Ascending aorta (tissue), 2 donors: ENCODE measurements at regions not wholly inside any gene's neighbourhood (a gene's known extent, or its start where the extent isn't known, plus 50 kb on each side); places are given as distances from the start of the nearest gene placed in this dataset.

Source experiments
- DNase-seq, 2 donors: peaks; one replicate each; pipeline ENCODE4 v3.0.0-alpha.2; 2019; ENCODE audit warnings: low spot score in 2 of 2
- H3K27ac ChIP-seq, 2 donors: fragments of 200-600 bp; sonication (generic); one replicate each; pipeline ENCODE4 v1.5.1; 2016 to 2017; ENCODE audit warnings: mild to moderate bottlenecking in 1 of 2
- H3K27me3 ChIP-seq: fragments of 200-600 bp; sonication (generic); one replicate; pipeline ENCODE4 v1.5.1; 2017
- H3K36me3 ChIP-seq, 2 donors: fragments of 200-600 bp; sonication (generic); one replicate each; pipeline ENCODE4 v1.5.1; 2016
- H3K4me1 ChIP-seq, 2 donors: fragments of 200-600 bp; sonication (generic); one replicate each; pipeline ENCODE4 v1.5.1; 2016 to 2017; ENCODE audit warnings: mild to moderate bottlenecking in 1 of 2
- H3K4me3 ChIP-seq, 2 donors: fragments of 200-600 bp; sonication (generic); one replicate each; pipeline ENCODE4 v1.5.1; 2016 to 2017; ENCODE audit warnings: mild to moderate bottlenecking in 1 of 2
- H3K9me3 ChIP-seq, 2 donors: fragments of 200-600 bp; sonication (generic); one replicate each; pipeline ENCODE4 v1.5.1; 2016
- intact Hi-C: fragments of 100-400 bp; cut with DNase I; formaldehyde crosslinking; loops from one replicate; pipeline ENCODE4 v1.15.1; 2023
- TF ChIP-seq, protein P1 (sequence below), 3 experiments: fragments of 200-600 bp in 2 of 3; fragments of 450-650 bp in 1 of 3; sonication (generic) in 2 of 3; IDR thresholded peaks; one replicate each; pipeline ENCODE4 v1.5.1; 2016 to 2019; ENCODE audit warnings: antibody characterized with exemption in 3 of 3, mild to moderate bottlenecking in 1 of 3, moderate library complexity in 1 of 3

DNA sequence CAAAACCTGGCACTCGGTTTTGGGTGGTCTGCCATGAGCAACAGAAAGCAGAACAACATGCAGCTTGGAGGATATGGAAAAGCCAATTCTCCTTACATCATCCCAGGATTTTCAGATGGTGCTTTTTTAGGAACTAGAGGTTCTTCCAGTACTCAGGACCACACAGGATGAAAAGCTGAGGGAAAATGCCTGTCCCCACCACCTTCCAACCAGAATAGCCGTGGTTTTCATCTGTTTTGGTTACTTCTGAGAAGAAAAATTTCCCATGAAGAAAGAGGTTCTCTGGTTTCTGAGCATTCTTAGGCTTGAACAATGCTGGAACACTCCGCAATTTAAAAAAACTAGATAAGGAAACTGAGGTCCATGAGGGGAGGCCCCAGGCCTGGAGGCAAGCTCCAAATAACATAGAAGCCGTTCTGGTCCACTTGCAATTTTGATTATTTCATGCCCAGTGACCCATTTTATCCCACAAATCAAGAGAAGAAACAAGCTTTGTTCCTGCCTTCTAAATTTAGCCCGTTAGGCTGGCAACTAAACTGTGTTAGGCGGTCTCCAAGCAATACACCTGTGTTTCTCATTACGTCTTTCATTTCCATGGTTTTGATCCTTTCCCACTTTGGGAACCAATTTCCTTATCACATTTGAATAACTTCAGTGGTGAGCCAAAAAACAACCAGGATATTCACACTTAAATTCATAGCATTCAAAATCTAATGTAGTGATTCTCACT, 79.2 kb upstream of the SPIN1 start:
- H3K9me3 ChIP-seq, result no peaks in the 10 kb centered on the region
- H3K4me1 ChIP-seq, result no peaks in the 10 kb centered on the region
- no peaks in the 10 kb centered on the region for H3K36me3 ChIP-seq
- TF ChIP-seq, protein P1, sequence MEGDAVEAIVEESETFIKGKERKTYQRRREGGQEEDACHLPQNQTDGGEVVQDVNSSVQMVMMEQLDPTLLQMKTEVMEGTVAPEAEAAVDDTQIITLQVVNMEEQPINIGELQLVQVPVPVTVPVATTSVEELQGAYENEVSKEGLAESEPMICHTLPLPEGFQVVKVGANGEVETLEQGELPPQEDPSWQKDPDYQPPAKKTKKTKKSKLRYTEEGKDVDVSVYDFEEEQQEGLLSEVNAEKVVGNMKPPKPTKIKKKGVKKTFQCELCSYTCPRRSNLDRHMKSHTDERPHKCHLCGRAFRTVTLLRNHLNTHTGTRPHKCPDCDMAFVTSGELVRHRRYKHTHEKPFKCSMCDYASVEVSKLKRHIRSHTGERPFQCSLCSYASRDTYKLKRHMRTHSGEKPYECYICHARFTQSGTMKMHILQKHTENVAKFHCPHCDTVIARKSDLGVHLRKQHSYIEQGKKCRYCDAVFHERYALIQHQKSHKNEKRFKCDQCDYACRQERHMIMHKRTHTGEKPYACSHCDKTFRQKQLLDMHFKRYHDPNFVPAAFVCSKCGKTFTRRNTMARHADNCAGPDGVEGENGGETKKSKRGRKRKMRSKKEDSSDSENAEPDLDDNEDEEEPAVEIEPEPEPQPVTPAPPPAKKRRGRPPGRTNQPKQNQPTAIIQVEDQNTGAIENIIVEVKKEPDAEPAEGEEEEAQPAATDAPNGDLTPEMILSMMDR (IDR thresholded peaks at IDR 0.05), result no peak
- H3K4me3 ChIP-seq, result no peak overlapping the region
- no peak for DNase-seq
- H3K27me3 ChIP-seq, result no peaks in the 10 kb centered on the region
- intact Hi-C loops, result no loop called here
- no peak overlapping the region for H3K27ac ChIP-seq

DNA sequence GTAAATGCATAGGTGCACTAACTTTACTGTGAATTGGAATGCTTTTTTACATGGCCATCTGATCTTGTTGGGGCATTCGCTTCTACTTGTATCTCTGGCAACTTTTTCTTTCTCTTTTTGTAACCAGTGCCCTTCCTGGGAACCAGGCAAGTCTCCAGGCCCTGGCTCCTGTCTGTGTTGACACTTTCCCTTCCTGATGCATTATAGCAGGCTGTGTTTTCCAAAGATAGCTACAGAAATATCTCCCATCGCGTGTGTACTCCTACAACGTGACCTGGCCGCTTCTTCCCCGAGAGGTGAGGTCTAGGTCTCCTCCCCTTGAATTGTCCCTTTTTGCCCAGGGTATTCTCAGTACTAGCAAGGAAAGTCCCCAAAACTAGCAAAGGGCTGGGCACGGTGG, 81.1 kb upstream of the SPIN1 start:
- intact Hi-C loops, result no loop called here
- Histone ChIP-seq H3K4me3 (no peak overlapping the region), H3K9me3 (no peaks in the 10 kb centered on the region), H3K27ac (no peak overlapping the region), H3K4me1 (no peaks in the 10 kb centered on the region), H3K36me3 (no peaks in the 10 kb centered on the region), H3K27me3 (no peaks in the 10 kb centered on the region)
- TF ChIP-seq, protein P1 (IDR thresholded peaks at IDR 0.05), result no peak
- no peak for DNase-seq

DNA sequence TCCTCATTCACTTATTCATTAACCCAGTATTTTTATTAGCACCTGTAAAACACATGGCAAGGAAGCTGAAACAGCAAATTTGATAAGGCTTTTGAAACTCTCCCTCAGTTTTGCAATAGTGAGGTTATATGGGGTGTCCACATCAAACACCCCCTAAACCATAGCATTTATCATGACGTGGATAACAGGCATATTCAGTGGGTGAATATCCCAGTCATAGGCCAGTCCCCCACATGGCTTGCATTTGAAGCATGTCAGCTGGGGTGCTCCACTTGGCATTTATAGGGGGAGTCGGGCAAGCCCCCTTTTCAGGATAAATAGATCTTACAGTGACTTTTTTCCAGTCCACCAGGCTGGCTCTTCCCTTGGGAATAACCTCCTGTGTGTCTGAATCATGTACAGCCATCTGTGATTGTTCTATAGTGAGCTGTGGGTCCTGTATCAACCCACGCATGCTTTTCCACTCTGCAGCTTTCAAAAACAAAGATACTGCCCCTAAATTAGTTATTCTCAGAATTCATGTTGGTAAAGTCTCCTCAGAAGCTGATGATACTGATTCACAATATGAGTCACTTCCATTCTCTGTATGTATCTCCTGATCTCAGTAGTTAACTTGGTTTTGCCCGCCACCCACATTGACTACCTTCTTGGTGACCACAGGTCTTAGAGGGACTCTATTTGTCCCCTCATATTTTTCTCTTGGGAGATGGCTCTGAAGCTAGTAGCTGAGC, 84.4 kb upstream of the SPIN1 start:
- no peak for DNase-seq
- H3K9me3 ChIP-seq, result no peaks in the 10 kb centered on the region
- H3K36me3 ChIP-seq, result no peaks in the 10 kb centered on the region
- TF ChIP-seq, protein P1 (IDR thresholded peaks at IDR 0.05), result no peak
- no peaks in the 10 kb centered on the region for H3K27me3 ChIP-seq
- no peak overlapping the region for H3K27ac ChIP-seq
- H3K4me3 ChIP-seq, result no peak overlapping the region
- intact Hi-C loops, result no loop called here
- H3K4me1 ChIP-seq, result no peaks in the 10 kb centered on the region

DNA sequence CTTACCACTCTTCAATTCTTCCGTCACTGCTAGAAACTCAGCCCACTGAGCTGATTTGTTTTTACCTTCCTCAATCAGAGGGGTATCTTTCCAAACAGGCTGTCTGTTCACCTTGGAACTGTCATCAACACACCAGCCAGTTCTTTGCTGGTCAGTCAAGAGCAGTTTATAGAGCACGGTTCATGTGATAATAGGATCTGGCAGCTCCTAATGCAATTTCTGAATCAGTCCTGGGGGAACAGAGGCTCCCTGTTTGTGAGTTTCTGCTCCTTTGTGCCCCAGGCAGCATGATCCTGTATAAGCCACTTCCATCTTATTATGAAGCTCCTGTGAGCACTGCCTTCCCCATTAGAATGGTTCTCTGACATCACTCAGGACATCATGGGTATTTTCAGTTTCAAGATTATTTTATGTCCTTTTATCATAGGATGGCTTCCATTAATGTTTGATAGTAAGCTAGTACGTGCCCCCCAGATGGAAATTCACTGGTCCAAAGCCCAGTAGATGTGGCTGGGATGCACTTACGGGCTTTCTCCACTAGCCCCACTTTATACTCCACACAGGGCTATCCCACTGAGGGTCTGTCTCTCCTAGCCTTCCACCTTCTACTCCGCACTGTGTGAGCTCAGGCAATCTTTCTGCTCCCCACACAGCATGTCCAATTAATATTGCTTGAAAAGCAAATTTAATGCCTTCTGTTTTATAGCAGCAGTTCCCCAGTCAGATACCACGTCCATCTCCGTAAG, 85.5 kb upstream of the SPIN1 start:
- no peaks in the 10 kb centered on the region for H3K27me3 ChIP-seq
- H3K36me3 ChIP-seq, result no peaks in the 10 kb centered on the region
- no peaks in the 10 kb centered on the region for H3K4me1 ChIP-seq
- TF ChIP-seq, protein P1 (IDR thresholded peaks at IDR 0.05), result no peak
- H3K9me3 ChIP-seq, result no peaks in the 10 kb centered on the region
- intact Hi-C loops, result no loop called here
- no peak overlapping the region for H3K4me3 ChIP-seq
- H3K27ac ChIP-seq, result no peak overlapping the region
- DNase-seq, result no peak

DNA sequence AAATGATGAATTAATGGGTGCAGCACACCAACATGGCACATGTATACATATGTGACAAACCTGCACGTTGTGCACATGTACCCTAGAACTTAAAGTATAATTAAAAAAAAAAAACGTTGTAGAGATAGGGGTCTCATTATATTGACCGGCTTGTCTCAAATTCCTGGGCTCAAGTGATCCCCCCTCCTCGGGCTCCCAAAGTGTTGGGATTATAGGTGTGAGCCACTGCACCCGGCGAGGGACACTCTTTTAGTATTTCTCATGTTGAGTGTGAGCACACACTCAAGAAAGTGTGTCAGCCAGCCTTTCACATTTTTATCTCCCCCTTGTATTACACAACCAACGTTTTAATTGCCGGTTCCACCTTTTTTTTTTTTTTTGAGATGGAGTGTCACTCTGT, 87.7 kb upstream of the SPIN1 start:
- Histone ChIP-seq H3K9me3 (no peaks in the 10 kb centered on the region), H3K27ac (no peak overlapping the region), H3K4me1 (no peaks in the 10 kb centered on the region), H3K4me3 (no peak overlapping the region), H3K36me3 (no peaks in the 10 kb centered on the region), H3K27me3 (no peaks in the 10 kb centered on the region)
- TF ChIP-seq, protein P1 (IDR thresholded peaks at IDR 0.05), result no peak
- intact Hi-C loops, result no loop called here
- no peak for DNase-seq
